Loucy (cell line): ENCODE measurements at regions not wholly inside any gene's neighbourhood (a gene's known extent, or its start where the extent isn't known, plus 50 kb on each side); places are given as distances from the start of the nearest gene placed in this dataset.

Experiments
- EZH2phosphoT487 ChIP-seq: fragments of 200-600 bp; IDR thresholded peaks from 2 replicates; pipeline ENCODE4 v1.6.1; 2018; ENCODE audit warnings: antibody characterized with exemption, mild to moderate bottlenecking, moderate library complexity, borderline replicate concordance
- TF ChIP-seq, protein P1 (sequence below): fragments of 200-600 bp; sonication (generic); conservative IDR thresholded peaks from 2 replicates; pipeline ENCODE4 v1.5.1; 2014; ENCODE audit warnings: mild to moderate bottlenecking, antibody characterized with exemption, low read length

GRCh38 chr4:163623787-163624186 is 129.3 kb downstream of the TMA16 start:
- TF ChIP-seq, protein P1, sequence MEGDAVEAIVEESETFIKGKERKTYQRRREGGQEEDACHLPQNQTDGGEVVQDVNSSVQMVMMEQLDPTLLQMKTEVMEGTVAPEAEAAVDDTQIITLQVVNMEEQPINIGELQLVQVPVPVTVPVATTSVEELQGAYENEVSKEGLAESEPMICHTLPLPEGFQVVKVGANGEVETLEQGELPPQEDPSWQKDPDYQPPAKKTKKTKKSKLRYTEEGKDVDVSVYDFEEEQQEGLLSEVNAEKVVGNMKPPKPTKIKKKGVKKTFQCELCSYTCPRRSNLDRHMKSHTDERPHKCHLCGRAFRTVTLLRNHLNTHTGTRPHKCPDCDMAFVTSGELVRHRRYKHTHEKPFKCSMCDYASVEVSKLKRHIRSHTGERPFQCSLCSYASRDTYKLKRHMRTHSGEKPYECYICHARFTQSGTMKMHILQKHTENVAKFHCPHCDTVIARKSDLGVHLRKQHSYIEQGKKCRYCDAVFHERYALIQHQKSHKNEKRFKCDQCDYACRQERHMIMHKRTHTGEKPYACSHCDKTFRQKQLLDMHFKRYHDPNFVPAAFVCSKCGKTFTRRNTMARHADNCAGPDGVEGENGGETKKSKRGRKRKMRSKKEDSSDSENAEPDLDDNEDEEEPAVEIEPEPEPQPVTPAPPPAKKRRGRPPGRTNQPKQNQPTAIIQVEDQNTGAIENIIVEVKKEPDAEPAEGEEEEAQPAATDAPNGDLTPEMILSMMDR = no peak
- TF ChIP-seq EZH2phosphoT487 = no peak
